NCI-H748 treated with DMSO at 0.1 percent for 48 hours (cell line): ENCODE measurements at regions not wholly inside any gene's neighbourhood (a gene's known extent, or its start where the extent isn't known, plus 50 kb on each side); places are given as distances from the start of the nearest gene placed in this dataset.

Source experiments
- DNase-seq: peaks from one replicate; lab custom pipeline; 2025; lab: John Stamatoyannopoulos, UW

- DNase-seq: no peak
Observed at GRCh38 chr1:172952516-172952915, 98.2 kb downstream of the TNFSF18 start.

GRCh38 chr1:172954476-172955150 lies 96.1 kb downstream of the TNFSF18 start:
- no peak for DNase-seq

- no peak for DNase-seq
Observed at GRCh38 chr1:172955161-172955815, 95.5 kb downstream of the TNFSF18 start.

- DNase-seq: no peak
Observed at GRCh38 chr1:172956871-172957270, 93.9 kb downstream of the TNFSF18 start.

GRCh38 chr1:172957491-172957890 lies 93.2 kb downstream of the TNFSF18 start:
- DNase-seq: no peak

GRCh38 chr1:172959571-172959970 lies 91.2 kb downstream of the TNFSF18 start:
- DNase-seq: no peak

GRCh38 chr1:172960019-172960418 lies 90.7 kb downstream of the TNFSF18 start:
- no peak for DNase-seq

GRCh38 chr1:172960454-172961208 lies 90.1 kb downstream of the TNFSF18 start:
- no peak for DNase-seq

GRCh38 chr1:172964864-172965263 lies 85.9 kb downstream of the TNFSF18 start:
- DNase-seq: no peak

- no peak for DNase-seq
Observed at GRCh38 chr1:172966844-172967540, 83.7 kb downstream of the TNFSF18 start.

GRCh38 chr1:172967936-172968335 lies 82.8 kb downstream of the TNFSF18 start:
- no peak for DNase-seq

- no peak for DNase-seq
Observed at GRCh38 chr1:172969611-172970010, 81.1 kb downstream of the TNFSF18 start.

- no peak for DNase-seq
Observed at GRCh38 chr1:172970186-172970585, 80.6 kb downstream of the TNFSF18 start.

GRCh38 chr1:172971241-172971640 lies 79.5 kb downstream of the TNFSF18 start:
- no peak for DNase-seq

GRCh38 chr1:172972258-172972657 lies 78.5 kb downstream of the TNFSF18 start:
- no peak for DNase-seq

- DNase-seq: no peak
Observed at GRCh38 chr1:172973424-172973823, 77.3 kb downstream of the TNFSF18 start.

- no peak for DNase-seq
Observed at GRCh38 chr1:172976222-172977041, 74.3 kb downstream of the TNFSF18 start.

- DNase-seq: no peak
Observed at GRCh38 chr1:172977296-172978017, 73.3 kb downstream of the TNFSF18 start.

GRCh38 chr1:172978595-172978994 lies 72.1 kb downstream of the TNFSF18 start:
- no peak for DNase-seq

- no peak for DNase-seq
Observed at GRCh38 chr1:172979828-172980227, 70.9 kb downstream of the TNFSF18 start.

- no peak for DNase-seq
Observed at GRCh38 chr1:172980456-172980855, 70.3 kb downstream of the TNFSF18 start.
